ENCODE measurements at regions not wholly inside any gene's neighbourhood (a gene's known extent, or its start where the extent isn't known, plus 50 kb on each side); places are given as distances from the start of the nearest gene placed in this dataset.

- DNase-seq: no peak
Measured at GRCh38 chr5:61800450-61800849, 468.4 kb downstream of the ZSWIM6 start.

GRCh38 chr5:61801174-61801573, 469.1 kb downstream of the ZSWIM6 start:
- no peak for DNase-seq

- DNase-seq: no peak
Measured at GRCh38 chr5:61802456-61802855, 470.4 kb downstream of the ZSWIM6 start.

- DNase-seq: no peak
Measured at GRCh38 chr5:61805101-61805500, 473.0 kb downstream of the ZSWIM6 start.

GRCh38 chr5:61806491-61807020, 474.5 kb downstream of the ZSWIM6 start:
- DNase-seq: no peak

GRCh38 chr5:61808091-61808490, 476.0 kb downstream of the ZSWIM6 start:
- DNase-seq: no peak

GRCh38 chr5:61808909-61809308, 476.9 kb downstream of the ZSWIM6 start:
- DNase-seq: no peak

- no peak for DNase-seq
Measured at GRCh38 chr5:61809651-61810050, 477.6 kb downstream of the ZSWIM6 start.

GRCh38 chr5:61811052-61811451, 479.0 kb downstream of the ZSWIM6 start:
- DNase-seq: no peak

- DNase-seq: no peak
Measured at GRCh38 chr5:61813361-61813760, 481.3 kb downstream of the ZSWIM6 start.

- DNase-seq: no peak
Measured at GRCh38 chr5:61815339-61815738, 483.3 kb downstream of the ZSWIM6 start.

- DNase-seq: no peak
Measured at GRCh38 chr5:61816146-61816545, 484.1 kb downstream of the ZSWIM6 start.

GRCh38 chr5:61816585-61817450, 484.8 kb downstream of the ZSWIM6 start:
- no peak for DNase-seq

GRCh38 chr5:61817472-61818326, 485.6 kb downstream of the ZSWIM6 start:
- DNase-seq: no peak

GRCh38 chr5:61820836-61821235, 485.2 kb upstream of the KIF2A start:
- no peak for DNase-seq

- no peak for DNase-seq
Measured at GRCh38 chr5:61821561-61821960, 484.4 kb upstream of the KIF2A start.

- no peak for DNase-seq
Measured at GRCh38 chr5:61822584-61822983, 483.4 kb upstream of the KIF2A start.

GRCh38 chr5:61823065-61823464, 482.9 kb upstream of the KIF2A start:
- DNase-seq: no peak

GRCh38 chr5:61823781-61824180, 482.2 kb upstream of the KIF2A start:
- DNase-seq: no peak

GRCh38 chr5:61824396-61824795, 481.6 kb upstream of the KIF2A start:
- DNase-seq: no peak

GRCh38 chr5:61827445-61827975, 478.5 kb upstream of the KIF2A start:
- DNase-seq: no peak

- no peak for DNase-seq
Measured at GRCh38 chr5:61828856-61829255, 477.1 kb upstream of the KIF2A start.

GRCh38 chr5:61831736-61832135, 474.3 kb upstream of the KIF2A start:
- DNase-seq: no peak

- DNase-seq: no peak
Measured at GRCh38 chr5:61837788-61838187, 468.2 kb upstream of the KIF2A start.
